CD4-positive, alpha-beta T cell treated with Interferon gamma for 1 hour (primary cell): ENCODE measurements at regions not wholly inside any gene's neighbourhood (a gene's known extent, or its start where the extent isn't known, plus 50 kb on each side); places are given as distances from the start of the nearest gene placed in this dataset.

Source experiments
- DNase-seq: peaks from one replicate; pipeline ENCODE4 v3.0.0-alpha.2; 2020

GRCh38 chr4:22014222-22014741 lies 65.7 kb upstream of the KCNIP4 start:
- no peak for DNase-seq

DNA sequence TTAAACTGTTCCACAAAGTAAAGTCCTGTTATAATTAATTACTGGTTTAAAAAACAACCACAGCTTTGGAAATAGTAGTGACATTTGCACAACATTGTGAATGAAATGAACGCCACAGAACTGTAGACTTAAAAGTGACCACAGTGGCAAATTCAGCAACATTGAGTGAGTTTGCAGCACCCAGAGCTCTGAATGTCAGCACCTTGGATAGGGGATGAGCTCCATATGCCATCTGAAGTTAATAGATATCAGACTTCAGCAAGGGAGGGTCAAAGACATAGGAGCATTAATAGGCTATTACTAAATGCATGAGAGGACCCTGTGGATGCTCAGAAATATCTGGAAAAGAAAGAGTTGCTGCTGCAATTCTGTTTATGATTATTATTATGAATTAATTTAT lies 55.3 kb upstream of the KCNIP4 start:
- DNase-seq, result no peak
